ENCODE measurements at regions not wholly inside any gene's neighbourhood (a gene's known extent, or its start where the extent isn't known, plus 50 kb on each side); places are given as distances from the start of the nearest gene placed in this dataset.

DNA sequence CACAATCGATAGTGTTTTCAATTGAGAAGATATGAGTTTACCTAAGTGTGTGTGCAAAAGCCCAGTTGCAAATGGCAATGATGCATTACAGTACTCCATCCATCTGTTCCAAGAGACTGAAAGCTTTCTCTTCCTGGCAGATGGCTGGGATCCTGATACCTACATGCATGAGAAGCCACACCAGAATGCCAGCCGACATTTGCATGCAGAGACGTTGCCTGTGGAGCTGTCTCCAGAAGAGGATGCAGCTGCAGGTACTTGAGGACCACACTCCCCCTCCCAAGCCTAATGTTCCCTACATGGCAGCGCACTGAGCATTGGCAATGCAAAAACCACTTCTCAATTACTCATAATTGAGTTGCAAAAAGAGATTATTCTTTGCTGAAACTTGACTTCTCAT, 332.1 kb downstream of the WDR11 start:
- TF ChIP-seq CTCF (IDR thresholded peaks at IDR 0.05 in 8 of 11, conservative IDR thresholded peaks at IDR 0.05 in 3 of 11) (no peak), POLR2A (IDR thresholded peaks at IDR 0.05) (no peak)
